Liver (tissue), 3 donors: ENCODE measurements at regions not wholly inside any gene's neighbourhood (a gene's known extent, or its start where the extent isn't known, plus 50 kb on each side); places are given as distances from the start of the nearest gene placed in this dataset.

Source experiments
- JUND ChIP-seq, 2 donors: IDR thresholded peaks; 2 replicates each; pipeline ENCODE4 v1.6.1; 2016; ENCODE audit warnings: antibody characterized with exemption in 2 of 2
- MAX ChIP-seq: IDR thresholded peaks from 2 replicates; pipeline ENCODE4 v1.6.1; 2016; ENCODE audit warnings: antibody characterized with exemption
- TF ChIP-seq, protein P1 (sequence below): IDR thresholded peaks from 2 replicates; pipeline ENCODE4 v1.6.1; 2016; ENCODE audit warnings: antibody characterized with exemption, mild to moderate bottlenecking
- TF ChIP-seq, protein P2 (sequence below): fragments of 150-350 bp; IDR thresholded peaks from 2 replicates; pipeline ENCODE4 v1.5.1; 2017; ENCODE audit warnings: improper control_type of control experiment, low read depth, low read length; ENCODE audit not compliant: missing input control
- donor health status: healthy.
- donor health status: healthy.

DNA sequence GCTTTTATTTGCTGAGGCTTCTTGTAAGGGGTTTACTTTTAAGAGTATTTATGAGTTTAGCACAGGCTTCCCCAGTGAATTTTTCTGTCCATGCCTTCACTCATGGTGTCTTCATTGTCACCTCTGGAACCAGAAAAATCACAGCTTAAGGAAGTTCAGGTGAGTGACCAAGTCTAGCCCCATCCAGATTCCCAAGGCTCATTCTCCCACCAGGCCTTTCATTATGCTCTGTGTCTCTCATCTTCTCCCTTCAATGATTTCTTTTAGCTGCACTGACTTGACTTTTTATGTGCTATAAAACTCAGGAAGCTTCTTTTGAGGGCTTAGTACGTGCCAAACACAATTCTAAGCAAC lies 64.9 kb upstream of the NEDD9 start:
- TF ChIP-seq MAX = no peak
- TF ChIP-seq, protein P1, sequence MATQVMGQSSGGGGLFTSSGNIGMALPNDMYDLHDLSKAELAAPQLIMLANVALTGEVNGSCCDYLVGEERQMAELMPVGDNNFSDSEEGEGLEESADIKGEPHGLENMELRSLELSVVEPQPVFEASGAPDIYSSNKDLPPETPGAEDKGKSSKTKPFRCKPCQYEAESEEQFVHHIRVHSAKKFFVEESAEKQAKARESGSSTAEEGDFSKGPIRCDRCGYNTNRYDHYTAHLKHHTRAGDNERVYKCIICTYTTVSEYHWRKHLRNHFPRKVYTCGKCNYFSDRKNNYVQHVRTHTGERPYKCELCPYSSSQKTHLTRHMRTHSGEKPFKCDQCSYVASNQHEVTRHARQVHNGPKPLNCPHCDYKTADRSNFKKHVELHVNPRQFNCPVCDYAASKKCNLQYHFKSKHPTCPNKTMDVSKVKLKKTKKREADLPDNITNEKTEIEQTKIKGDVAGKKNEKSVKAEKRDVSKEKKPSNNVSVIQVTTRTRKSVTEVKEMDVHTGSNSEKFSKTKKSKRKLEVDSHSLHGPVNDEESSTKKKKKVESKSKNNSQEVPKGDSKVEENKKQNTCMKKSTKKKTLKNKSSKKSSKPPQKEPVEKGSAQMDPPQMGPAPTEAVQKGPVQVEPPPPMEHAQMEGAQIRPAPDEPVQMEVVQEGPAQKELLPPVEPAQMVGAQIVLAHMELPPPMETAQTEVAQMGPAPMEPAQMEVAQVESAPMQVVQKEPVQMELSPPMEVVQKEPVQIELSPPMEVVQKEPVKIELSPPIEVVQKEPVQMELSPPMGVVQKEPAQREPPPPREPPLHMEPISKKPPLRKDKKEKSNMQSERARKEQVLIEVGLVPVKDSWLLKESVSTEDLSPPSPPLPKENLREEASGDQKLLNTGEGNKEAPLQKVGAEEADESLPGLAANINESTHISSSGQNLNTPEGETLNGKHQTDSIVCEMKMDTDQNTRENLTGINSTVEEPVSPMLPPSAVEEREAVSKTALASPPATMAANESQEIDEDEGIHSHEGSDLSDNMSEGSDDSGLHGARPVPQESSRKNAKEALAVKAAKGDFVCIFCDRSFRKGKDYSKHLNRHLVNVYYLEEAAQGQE = no peak
- TF ChIP-seq, protein P2, sequence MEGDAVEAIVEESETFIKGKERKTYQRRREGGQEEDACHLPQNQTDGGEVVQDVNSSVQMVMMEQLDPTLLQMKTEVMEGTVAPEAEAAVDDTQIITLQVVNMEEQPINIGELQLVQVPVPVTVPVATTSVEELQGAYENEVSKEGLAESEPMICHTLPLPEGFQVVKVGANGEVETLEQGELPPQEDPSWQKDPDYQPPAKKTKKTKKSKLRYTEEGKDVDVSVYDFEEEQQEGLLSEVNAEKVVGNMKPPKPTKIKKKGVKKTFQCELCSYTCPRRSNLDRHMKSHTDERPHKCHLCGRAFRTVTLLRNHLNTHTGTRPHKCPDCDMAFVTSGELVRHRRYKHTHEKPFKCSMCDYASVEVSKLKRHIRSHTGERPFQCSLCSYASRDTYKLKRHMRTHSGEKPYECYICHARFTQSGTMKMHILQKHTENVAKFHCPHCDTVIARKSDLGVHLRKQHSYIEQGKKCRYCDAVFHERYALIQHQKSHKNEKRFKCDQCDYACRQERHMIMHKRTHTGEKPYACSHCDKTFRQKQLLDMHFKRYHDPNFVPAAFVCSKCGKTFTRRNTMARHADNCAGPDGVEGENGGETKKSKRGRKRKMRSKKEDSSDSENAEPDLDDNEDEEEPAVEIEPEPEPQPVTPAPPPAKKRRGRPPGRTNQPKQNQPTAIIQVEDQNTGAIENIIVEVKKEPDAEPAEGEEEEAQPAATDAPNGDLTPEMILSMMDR = no peak
- TF ChIP-seq JUND (IDR thresholded peaks at IDR 0.05) = no peak
